Heart left ventricle (tissue), 16 donors: ENCODE measurements at regions not wholly inside any gene's neighbourhood (a gene's known extent, or its start where the extent isn't known, plus 50 kb on each side); places are given as distances from the start of the nearest gene placed in this dataset.

Experiments used
- ATAC-seq, 4 donors: fragments of 200-7000 bp; cut with Tn5 transposase; one replicate each; pipeline ENCODE4 v1.9.1; 2020 to 2022; ENCODE audit warnings: moderate library complexity in 4 of 4, mild to moderate bottlenecking in 3 of 4, moderate number of reproducible peaks in 1 of 4
- DNase-seq, 5 donors: peaks; one replicate each; pipeline ENCODE4 v3.0.0-alpha.2; 2020
- H3K27ac ChIP-seq, 12 donors: fragments of 200-600 bp; sonication (generic) in 4 of 12; one replicate each; pipeline versions ENCODE4 v1.5.0 to v1.8.0; 2016 to 2022; ENCODE audit warnings: mild to moderate bottlenecking in 2 of 12
- H3K27me3 ChIP-seq, 9 donors: fragments of 200-600 bp; sonication (generic) in 2 of 9; one replicate each; pipeline versions ENCODE4 v1.5.1 to v1.8.0; 2016 to 2022; ENCODE audit warnings: mild to moderate bottlenecking in 3 of 9
- H3K36me3 ChIP-seq, 9 donors: fragments of 200-600 bp; sonication (generic) in 2 of 9; one replicate each; pipeline versions ENCODE4 v1.5.0 to v1.8.0; 2018 to 2022; ENCODE audit warnings: mild to moderate bottlenecking in 2 of 9
- H3K4me1 ChIP-seq, 12 donors: fragments of 200-600 bp; sonication (generic) in 4 of 12; one replicate each; pipeline versions ENCODE4 v1.5.0 to v1.8.0; 2016 to 2022; ENCODE audit warnings: mild to moderate bottlenecking in 3 of 12
- H3K4me3 ChIP-seq, 12 donors: fragments of 200-600 bp; sonication (generic) in 4 of 12; one replicate each; pipeline versions ENCODE4 v1.5.0 to v1.8.0; 2017 to 2022; ENCODE audit warnings: mild to moderate bottlenecking in 9 of 12, moderate library complexity in 4 of 12
- H3K9me3 ChIP-seq, 12 donors: fragments of 200-600 bp; sonication (generic) in 4 of 12; one replicate each; pipeline versions ENCODE4 v1.5.0 to v1.8.0; 2016 to 2022; ENCODE audit warnings: mild to moderate bottlenecking in 1 of 12
- CTCF ChIP-seq, 12 donors: fragments of 200-600 bp; sonication (generic) in 4 of 12; IDR thresholded peaks; one replicate each; pipeline versions ENCODE4 v1.5.0 to v1.8.0; 2018 to 2022; ENCODE audit warnings: antibody characterized with exemption in 12 of 12, mild to moderate bottlenecking in 5 of 12
- POLR2A ChIP-seq, 2 donors: fragments of 450-650 bp; IDR thresholded peaks; one replicate each; pipeline ENCODE4 v1.6.1; 2017; ENCODE audit warnings: antibody characterized with exemption in 2 of 2, mild to moderate bottlenecking in 2 of 2, moderate library complexity in 2 of 2
- WGBS, 4 donors: extraction: QIAGEN DNeasy Blood & Tissue Kit in 2 of 4; methylation state at CpG; one replicate each; pipeline versions ENCODE4 v1.1.5 to v1.1.7; 2013 to 2018; 5-methylcytosine and 5-hydroxymethylcytosine counted together
- intact Hi-C, 10 donors: fragments of 100-400 bp; cut with DNase I; formaldehyde crosslinking; loops; one replicate each; pipeline versions ENCODE4 v1.11.1 to v1.14.2; 2022
- donor health status: ischemic (EF 13 %, LVEDD 7.1; RV severe dilation, severe dysfunction).
- donor health status: healthy with polysubstance abuse.
- donor health status: DM: no; HTN: yes; CAD: no.
- donor health status: DM: no; HTN: no; CAD: no.
- donor health status: ischemic (EF 25% LVEDD 6.9; RV normal size, moderate dysfunction).
- donor health status: ischemic (EF 25% LVEDD 5.7; RV mildly dilated, moderate dysfunction).
- donor health status: healthy.
- donor health status: DM: yes; HTN: yes; CAD: no.
- donor health status: ischemic (EF 35%, LVEDD 5.7; RV mildly dilated, moderate dysfunction).
- donor health status: nonischemic (EF 11% LVEDD 7.7; RV severe dilation, severe dysfunction).
- donor health status: DM: yes; HTN: yes; CAD: no.
- donor health status: PGD.
- donor health status: ischemic (EF 29% LVEDD 5.4; RV normal size, mild dysfunction).
- donor health status: nonischemic (EF 23%, LVEDD 6.1; RV moderate dilation, normal function).

GRCh38 chrX:36803151-36803550 lies 205.0 kb upstream of the FAM47C start:
- no peak overlapping the region for H3K4me3 ChIP-seq
- WGBS, 4 donors: 67 to 82% (median 73%) methylated on average over 4 of the region's 4 CpGs
- TF ChIP-seq POLR2A (IDR thresholded peaks at IDR 0.05): no peak
- no peak for TF ChIP-seq CTCF (IDR thresholded peaks at IDR 0.05)
- peaks cover 0 to 6% (median 0%) of the 10 kb centered on the region in 12 donors for H3K9me3 ChIP-seq
- ATAC-seq (no peak), DNase-seq (no peak)
- H3K36me3 ChIP-seq: no peaks in the 10 kb centered on the region
- peaks cover 0 to 3% (median 0%) of the 10 kb centered on the region in 9 donors for H3K27me3 ChIP-seq
- intact Hi-C loops: no loop called here
- no peaks in the 10 kb centered on the region for H3K4me1 ChIP-seq
- no peak overlapping the region for H3K27ac ChIP-seq

- peaks cover 0 to 6% (median 0%) of the 10 kb centered on the region in 12 donors for H3K9me3 ChIP-seq
- no peak for ATAC-seq
- H3K4me1 ChIP-seq: no peaks in the 10 kb centered on the region
- H3K36me3 ChIP-seq: no peaks in the 10 kb centered on the region
- 51 to 71% (median 59%) methylated on average over 6 of the region's 6 CpGs for WGBS, 4 donors
- intact Hi-C loops: no loop called here
- H3K27ac ChIP-seq: no peak overlapping the region
- DNase-seq: no peak
- no peak overlapping the region for H3K4me3 ChIP-seq
- H3K27me3 ChIP-seq: peaks cover 0 to 7% (median 0%) of the 10 kb centered on the region in 9 donors
- TF ChIP-seq CTCF (IDR thresholded peaks at IDR 0.05) (no peak), POLR2A (IDR thresholded peaks at IDR 0.05) (no peak)
Measured at GRCh38 chrX:36804066-36804465, 204.1 kb upstream of the FAM47C start.

- ATAC-seq: no peak
- no peak for DNase-seq
- no peaks in the 10 kb centered on the region for H3K36me3 ChIP-seq
- WGBS, 4 donors: 81 to 90% (median 89%) methylated on average over 3 of the region's 3 CpGs
- no peak for TF ChIP-seq POLR2A (IDR thresholded peaks at IDR 0.05)
- TF ChIP-seq CTCF (IDR thresholded peaks at IDR 0.05): no peak
- intact Hi-C loops: no loop called here
- no peaks in the 10 kb centered on the region for H3K27me3 ChIP-seq
- H3K4me3 ChIP-seq: no peak overlapping the region
- H3K27ac ChIP-seq: no peak overlapping the region
- H3K9me3 ChIP-seq: no peaks in the 10 kb centered on the region
- H3K4me1 ChIP-seq: no peaks in the 10 kb centered on the region
Measured at GRCh38 chrX:36844857-36845256, 163.3 kb upstream of the FAM47C start.

- Histone ChIP-seq H3K36me3 (no peaks in the 10 kb centered on the region), H3K27me3 (peaks cover 0 to 6% (median 0%) of the 10 kb centered on the region in 9 donors), H3K9me3 (no peaks in the 10 kb centered on the region), H3K27ac (no peak overlapping the region), H3K4me1 (no peaks in the 10 kb centered on the region), H3K4me3 (no peak overlapping the region)
- whole genome bisulfite sequencing, 4 donors: 63 to 80% (median 66%) methylated on average over 4 of the region's 4 CpGs
- TF ChIP-seq POLR2A (IDR thresholded peaks at IDR 0.05) (no peak), CTCF (IDR thresholded peaks at IDR 0.05) (no peak)
- ATAC-seq (no peak), DNase-seq (no peak)
- intact Hi-C loops: no loop called here
Measured at GRCh38 chrX:36847496-36847895, 160.7 kb upstream of the FAM47C start.
